Panc1 (cell line): ENCODE measurements at regions not wholly inside any gene's neighbourhood (a gene's known extent, or its start where the extent isn't known, plus 50 kb on each side); places are given as distances from the start of the nearest gene placed in this dataset.

Experiments used
- ATAC-seq: fragments of 200-7000 bp; cut with Tn5 transposase; 2 replicates; pipeline ENCODE4 v1.9.1; 2020; ENCODE audit warnings: mild to moderate bottlenecking, moderate library complexity
- BruUV-seq: library from RNA; stranded (reverse); fragments of 400-500 nt; replicated peaks from 2 replicates; lab custom pipeline; 2021; lab: Mats Ljungman, UMichigan
- CTCF ChIA-PET: fragments of 300-600 bp; sonication (Branson Sonifier 250); formaldehyde crosslinking; loops from one replicate; lab custom pipeline; 2022; ENCODE audit warnings: antibody characterized with exemption; lab: Charles Lee
- POLR2A ChIA-PET: fragments of 300-600 bp; sonication (Branson Sonifier 250); formaldehyde crosslinking; loops from one replicate; lab custom pipeline; 2022; ENCODE audit warnings: antibody characterized with exemption; lab: Charles Lee
- DNase-seq: peaks from one replicate; pipeline ENCODE4 v3.0.0-alpha.2; 2010; ENCODE audit warnings: low read depth, low spot score
- H3K27ac ChIP-seq: 2 replicates; pipeline ENCODE4 v1.5.1; 2011; ENCODE audit warnings: mild to moderate bottlenecking, low read length, inconsistent platforms
- H3K27me3 ChIP-seq: fragments of 200-500 bp; sonication (Bioruptor generic); 2 replicates; pipeline ENCODE4 v1.6.0; 2014; ENCODE audit warnings: low read length, inconsistent platforms; ENCODE audit not compliant: control insufficient read depth, insufficient read depth
- H3K36me3 ChIP-seq: fragments of 200-500 bp; sonication (Bioruptor generic); 2 replicates; pipeline ENCODE4 v1.5.1; 2014; ENCODE audit warnings: inconsistent platforms, mild to moderate bottlenecking, low read length, moderate library complexity; ENCODE audit not compliant: control insufficient read depth, insufficient read depth
- H3K4me1 ChIP-seq: 2 replicates; pipeline ENCODE4 v1.5.1; 2011; ENCODE audit warnings: inconsistent platforms, mild to moderate bottlenecking, low read length, moderate library complexity; ENCODE audit not compliant: control insufficient read depth, insufficient read depth
- H3K4me3 ChIP-seq, 2 experiments: 2 replicates each; pipeline ENCODE4 v1.5.1; 2011 to 2012; ENCODE audit warnings: low read depth in 2 of 2, low read length in 2 of 2, mild to moderate bottlenecking in 2 of 2, inconsistent platforms in 1 of 2, moderate library complexity in 1 of 2
- H3K9me3 ChIP-seq: fragments of 200-500 bp; sonication (Bioruptor generic); 2 replicates; pipeline ENCODE4 v1.5.1; 2014; ENCODE audit warnings: low read depth, mild to moderate bottlenecking, inconsistent platforms, low read length, moderate library complexity; ENCODE audit not compliant: control insufficient read depth, insufficient read depth
- CTCF ChIP-seq: fragments of 450-650 bp; IDR thresholded peaks from 2 replicates; pipeline ENCODE4 v1.5.1; 2017; ENCODE audit warnings: mild to moderate bottlenecking
- POLR2AphosphoS5 ChIP-seq: IDR thresholded peaks from 2 replicates; pipeline ENCODE4 v1.6.1; 2012; ENCODE audit warnings: mild to moderate bottlenecking, low read depth, low read length, moderate library complexity
- REST ChIP-seq, 2 experiments: IDR thresholded peaks; 2 replicates each; pipeline ENCODE4 v1.6.1; 2011 to 2012; ENCODE audit warnings: low read depth in 2 of 2, control low read depth in 1 of 2, low read length in 1 of 2, mild to moderate bottlenecking in 1 of 2, moderate library complexity in 1 of 2; ENCODE audit not compliant: insufficient read depth in 1 of 2
- SIN3A ChIP-seq: IDR thresholded peaks from 2 replicates; pipeline ENCODE4 v1.6.1; 2012; ENCODE audit warnings: low read depth, mild to moderate bottlenecking, low read length, moderate library complexity, borderline replicate concordance; ENCODE audit not compliant: insufficient read depth
- TCF7L2 ChIP-seq: IDR thresholded peaks from 2 replicates; pipeline ENCODE4 v1.6.1; 2011; ENCODE audit warnings: mild to moderate bottlenecking, low read depth, low read length, inconsistent platforms
- in situ Hi-C: cut with HindIII; loops from 2 replicates; pipeline ENCODE4 v1.10.0; 2016; ENCODE audit warnings: low sequenced_read_pairs, low pct_unique_long_range_greater_than_20kb
- intact Hi-C: fragments of 100-400 bp; cut with micrococcal nuclease; formaldehyde crosslinking; loops from one replicate; pipeline ENCODE4 v1.10.0; 2022; ENCODE audit not compliant: unreplicated experiment

- no peak for TF ChIP-seq SIN3A
- no peak for TF ChIP-seq POLR2AphosphoS5
- no peak for TF ChIP-seq CTCF
- no peak for TF ChIP-seq TCF7L2
- no peak for TF ChIP-seq REST (IDR thresholded peaks at IDR 0.05; ENCODE audit: insufficient read depth in 1 of 2, low read depth in 2 of 2, low read length in 1 of 2)
- H3K4me1 ChIP-seq, result no peaks in the 10 kb centered on the region
- ATAC-seq (no peak), DNase-seq (no peak)
- ChIA-PET CTCF (no interaction called here), POLR2A (interaction anchor here (0.7 kb wide), 1 partner anchor 913 kb away, joined by 3 read pairs; no protein-coding TSS in a partner anchor)
- no peak overlapping the region for H3K4me3 ChIP-seq
- intact Hi-C loops, result no loop called here
- H3K36me3 ChIP-seq, result no peaks in the 10 kb centered on the region
- H3K27ac ChIP-seq, result no peak overlapping the region
- BruUV-seq, result no TSS peak
- in situ Hi-C loops, result no loop called here
- no peaks in the 10 kb centered on the region for H3K27me3 ChIP-seq
- no peaks in the 10 kb centered on the region for H3K9me3 ChIP-seq
Observed at GRCh38 chr6:27761391-27761790, 150.8 kb downstream of the OR2B2 start.

- intact Hi-C loops, result no loop called here
- H3K36me3 ChIP-seq, result no peaks in the 10 kb centered on the region
- ATAC-seq (no peak), DNase-seq (no peak)
- H3K9me3 ChIP-seq, result no peaks in the 10 kb centered on the region
- no peak overlapping the region for H3K4me3 ChIP-seq
- TF ChIP-seq CTCF (no peak), SIN3A (no peak), TCF7L2 (no peak), POLR2AphosphoS5 (no peak), REST (IDR thresholded peaks at IDR 0.05; ENCODE audit: insufficient read depth in 1 of 2, low read depth in 2 of 2, low read length in 1 of 2) (no peak)
- no peaks in the 10 kb centered on the region for H3K27me3 ChIP-seq
- no TSS peak for BruUV-seq
- in situ Hi-C loops, result no loop called here
- no peak overlapping the region for H3K27ac ChIP-seq
- ChIA-PET CTCF (no interaction called here), POLR2A (no interaction called here)
- H3K4me1 ChIP-seq, result no peaks in the 10 kb centered on the region
Observed at GRCh38 chr6:27760464-27760863, 151.7 kb downstream of the OR2B2 start.
